ENCODE measurements at regions not wholly inside any gene's neighbourhood (a gene's known extent, or its start where the extent isn't known, plus 50 kb on each side); places are given as distances from the start of the nearest gene placed in this dataset.
"Not testable (repeated sequence)": the region's sequence is repeated elsewhere in the genome, so short reads cannot be mapped to it uniquely, and the experiment has no call there.

- no peak overlapping the region for H3K4me3 ChIP-seq (ENCODE audit: low read depth in 1 of 2, low read length in 2 of 2)
- no peaks in the 10 kb centered on the region for H3K9me3 ChIP-seq (ENCODE audit: control insufficient read depth in 1 of 2, low read length in 2 of 2)
- H3K27me3 ChIP-seq (ENCODE audit: low read depth, low read length) = no peaks in the 10 kb centered on the region
- H3K4me1 ChIP-seq (ENCODE audit: control insufficient read depth in 1 of 2, insufficient read depth in 2 of 2, low read length in 2 of 2) = no peaks in the 10 kb centered on the region
- H3K36me3 ChIP-seq (ENCODE audit: control insufficient read depth in 1 of 2, insufficient read depth in 2 of 2, low read length in 2 of 2) = no peaks in the 10 kb centered on the region
- H3K27ac ChIP-seq (ENCODE audit: low read length) = no peak overlapping the region
These were observed 55.5 kb downstream of the PRR15 start for GRCh38 chr7:29619111-29619510.

GRCh38 chr7:29619848-29620555 lies 56.4 kb downstream of the PRR15 start:
- no peaks in the 10 kb centered on the region for H3K27me3 ChIP-seq (ENCODE audit: low read depth, low read length)
- no peaks in the 10 kb centered on the region for H3K4me1 ChIP-seq (ENCODE audit: control insufficient read depth in 1 of 2, insufficient read depth in 2 of 2, low read length in 2 of 2)
- no peak overlapping the region for H3K4me3 ChIP-seq (ENCODE audit: low read depth in 1 of 2, low read length in 2 of 2)
- no peak overlapping the region for H3K27ac ChIP-seq (ENCODE audit: low read length)
- no peaks in the 10 kb centered on the region for H3K9me3 ChIP-seq (ENCODE audit: control insufficient read depth in 1 of 2, low read length in 2 of 2)
- H3K36me3 ChIP-seq (ENCODE audit: control insufficient read depth in 1 of 2, insufficient read depth in 2 of 2, low read length in 2 of 2) = no peaks in the 10 kb centered on the region

GRCh38 chr7:29620556-29620930 lies 56.9 kb downstream of the PRR15 start:
- Histone ChIP-seq H3K36me3 (ENCODE audit: control insufficient read depth in 1 of 2, insufficient read depth in 2 of 2, low read length in 2 of 2) (no peaks in the 10 kb centered on the region), H3K27ac (ENCODE audit: low read length) (no peak overlapping the region), H3K4me1 (ENCODE audit: control insufficient read depth in 1 of 2, insufficient read depth in 2 of 2, low read length in 2 of 2) (no peaks in the 10 kb centered on the region), H3K27me3 (ENCODE audit: low read depth, low read length) (no peaks in the 10 kb centered on the region), H3K4me3 (ENCODE audit: low read depth in 1 of 2, low read length in 2 of 2) (no peak overlapping the region), H3K9me3 (ENCODE audit: control insufficient read depth in 1 of 2, low read length in 2 of 2) (no peaks in the 10 kb centered on the region)

GRCh38 chr7:29622335-29623265 lies 59.0 kb downstream of the PRR15 start:
- Histone ChIP-seq H3K4me1 (ENCODE audit: control insufficient read depth in 1 of 2, insufficient read depth in 2 of 2, low read length in 2 of 2) (no peaks in the 10 kb centered on the region), H3K4me3 (ENCODE audit: low read depth in 1 of 2, low read length in 2 of 2) (no peak overlapping the region), H3K27ac (ENCODE audit: low read length) (no peak overlapping the region), H3K9me3 (ENCODE audit: control insufficient read depth in 1 of 2, low read length in 2 of 2) (no peaks in the 10 kb centered on the region), H3K36me3 (ENCODE audit: control insufficient read depth in 1 of 2, insufficient read depth in 2 of 2, low read length in 2 of 2) (no peaks in the 10 kb centered on the region), H3K27me3 (ENCODE audit: low read depth, low read length) (no peaks in the 10 kb centered on the region)

- no peaks in the 10 kb centered on the region for H3K4me1 ChIP-seq (ENCODE audit: control insufficient read depth in 1 of 2, insufficient read depth in 2 of 2, low read length in 2 of 2)
These were observed 60.3 kb downstream of the PRR15 start for GRCh38 chr7:29623973-29624372.

GRCh38 chr7:29626730-29627129 lies 63.1 kb downstream of the PRR15 start:
- H3K27me3 ChIP-seq (ENCODE audit: low read depth, low read length) = no peaks in the 10 kb centered on the region
- H3K4me1 ChIP-seq (ENCODE audit: control insufficient read depth in 1 of 2, insufficient read depth in 2 of 2, low read length in 2 of 2) = no peaks in the 10 kb centered on the region
- no peaks in the 10 kb centered on the region for H3K36me3 ChIP-seq (ENCODE audit: control insufficient read depth in 1 of 2, insufficient read depth in 2 of 2, low read length in 2 of 2)
- no peak overlapping the region for H3K27ac ChIP-seq (ENCODE audit: low read length)
- H3K9me3 ChIP-seq (ENCODE audit: control insufficient read depth in 1 of 2, low read length in 2 of 2) = no peaks in the 10 kb centered on the region
- no peak overlapping the region for H3K4me3 ChIP-seq (ENCODE audit: low read depth in 1 of 2, low read length in 2 of 2)

More at GRCh38 chr7:29623973-29624372, 60.3 kb downstream of the PRR15 start:
- Histone ChIP-seq H3K4me3 (ENCODE audit: low read depth in 1 of 2, low read length in 2 of 2) (no peak overlapping the region), H3K27me3 (ENCODE audit: low read depth, low read length) (no peaks in the 10 kb centered on the region), H3K9me3 (ENCODE audit: control insufficient read depth in 1 of 2, low read length in 2 of 2) (no peaks in the 10 kb centered on the region), H3K36me3 (ENCODE audit: control insufficient read depth in 1 of 2, insufficient read depth in 2 of 2, low read length in 2 of 2) (no peaks in the 10 kb centered on the region), H3K27ac (ENCODE audit: low read length) (no peak overlapping the region)

- Histone ChIP-seq H3K4me3 (ENCODE audit: low read depth in 1 of 2, low read length in 2 of 2) (no peak overlapping the region), H3K4me1 (ENCODE audit: control insufficient read depth in 1 of 2, insufficient read depth in 2 of 2, low read length in 2 of 2) (no peaks in the 10 kb centered on the region), H3K9me3 (ENCODE audit: control insufficient read depth in 1 of 2, low read length in 2 of 2) (no peaks in the 10 kb centered on the region), H3K27me3 (ENCODE audit: low read depth, low read length) (no peaks in the 10 kb centered on the region), H3K36me3 (ENCODE audit: control insufficient read depth in 1 of 2, insufficient read depth in 2 of 2, low read length in 2 of 2) (no peaks in the 10 kb centered on the region), H3K27ac (ENCODE audit: low read length) (no peak overlapping the region)
These were observed 64.0 kb downstream of the PRR15 start for GRCh38 chr7:29627631-29628030.

- Histone ChIP-seq H3K4me1 (ENCODE audit: control insufficient read depth in 1 of 2, insufficient read depth in 2 of 2, low read length in 2 of 2) (no peaks in the 10 kb centered on the region), H3K9me3 (ENCODE audit: control insufficient read depth in 1 of 2, low read length in 2 of 2) (no peaks in the 10 kb centered on the region), H3K27ac (ENCODE audit: low read length) (no peak overlapping the region), H3K4me3 (ENCODE audit: low read depth in 1 of 2, low read length in 2 of 2) (no peak overlapping the region), H3K36me3 (ENCODE audit: control insufficient read depth in 1 of 2, insufficient read depth in 2 of 2, low read length in 2 of 2) (no peaks in the 10 kb centered on the region), H3K27me3 (ENCODE audit: low read depth, low read length) (no peaks in the 10 kb centered on the region)
These were observed 65.9 kb downstream of the PRR15 start for GRCh38 chr7:29629507-29629906.

GRCh38 chr7:29635067-29636008 lies 71.7 kb downstream of the PRR15 start:
- H3K36me3 ChIP-seq (ENCODE audit: control insufficient read depth in 1 of 2, insufficient read depth in 2 of 2, low read length in 2 of 2); H3K4me1 ChIP-seq (ENCODE audit: control insufficient read depth in 1 of 2, insufficient read depth in 2 of 2, low read length in 2 of 2); H3K9me3 ChIP-seq (ENCODE audit: control insufficient read depth in 1 of 2, low read length in 2 of 2); H3K4me3 ChIP-seq (ENCODE audit: low read depth in 1 of 2, low read length in 2 of 2); H3K27ac ChIP-seq (ENCODE audit: low read length); H3K27me3 ChIP-seq (ENCODE audit: low read depth, low read length): not testable (repeated sequence)

- no peaks in the 10 kb centered on the region for H3K27me3 ChIP-seq (ENCODE audit: low read depth, low read length)
- H3K4me3 ChIP-seq (ENCODE audit: low read depth in 1 of 2, low read length in 2 of 2) = no peak overlapping the region
These were observed 72.3 kb downstream of the PRR15 start for GRCh38 chr7:29636009-29636351.

GRCh38 chr7:29637374-29637773 lies 73.7 kb downstream of the PRR15 start:
- no peaks in the 10 kb centered on the region for H3K27me3 ChIP-seq (ENCODE audit: low read depth, low read length)
- no peak overlapping the region for H3K27ac ChIP-seq (ENCODE audit: low read length)
- no peaks in the 10 kb centered on the region for H3K36me3 ChIP-seq (ENCODE audit: control insufficient read depth in 1 of 2, insufficient read depth in 2 of 2, low read length in 2 of 2)
- H3K9me3 ChIP-seq (ENCODE audit: control insufficient read depth in 1 of 2, low read length in 2 of 2) = no peaks in the 10 kb centered on the region
- peaks cover 0 to 6% of the 10 kb centered on the region in 2 donors for H3K4me1 ChIP-seq (ENCODE audit: control insufficient read depth in 1 of 2, insufficient read depth in 2 of 2, low read length in 2 of 2)
- H3K4me3 ChIP-seq (ENCODE audit: low read depth in 1 of 2, low read length in 2 of 2) = no peak overlapping the region

More at GRCh38 chr7:29636009-29636351, 72.3 kb downstream of the PRR15 start:
- Histone ChIP-seq H3K27ac (ENCODE audit: low read length) (no peak overlapping the region), H3K9me3 (ENCODE audit: control insufficient read depth in 1 of 2, low read length in 2 of 2) (no peaks in the 10 kb centered on the region), H3K36me3 (ENCODE audit: control insufficient read depth in 1 of 2, insufficient read depth in 2 of 2, low read length in 2 of 2) (no peaks in the 10 kb centered on the region), H3K4me1 (ENCODE audit: control insufficient read depth in 1 of 2, insufficient read depth in 2 of 2, low read length in 2 of 2) (peaks cover 0 to 6% of the 10 kb centered on the region in 2 donors)

All from muscle layer of duodenum (tissue), 2 donors.